SJCRH30 (cell line): ENCODE measurements at regions not wholly inside any gene's neighbourhood (a gene's known extent, or its start where the extent isn't known, plus 50 kb on each side); places are given as distances from the start of the nearest gene placed in this dataset.

Source experiments
- DNase-seq, 2 experiments: peaks; one replicate each; pipeline ENCODE4 v3.0.0-alpha.2; 2015 to 2020
- H3K27ac ChIP-seq: fragments of 250-450 bp; sonication (Bioruptor Pico); 2 replicates; pipeline ENCODE4 v1.5.1; 2020; ENCODE audit warnings: mild to moderate bottlenecking, moderate library complexity
- H3K27me3 ChIP-seq: fragments of 250-450 bp; sonication (Bioruptor Pico); 2 replicates; pipeline ENCODE4 v1.5.1; 2020; ENCODE audit warnings: mild to moderate bottlenecking, moderate library complexity
- H3K36me3 ChIP-seq: fragments of 250-450 bp; sonication (Bioruptor Pico); 2 replicates; pipeline ENCODE4 v1.5.1; 2020; ENCODE audit warnings: mild to moderate bottlenecking, moderate library complexity
- H3K4me1 ChIP-seq: fragments of 250-450 bp; sonication (Bioruptor Pico); 2 replicates; pipeline ENCODE4 v1.5.1; 2020; ENCODE audit warnings: mild to moderate bottlenecking, moderate library complexity
- H3K4me3 ChIP-seq: fragments of 250-450 bp; sonication (Bioruptor Pico); 2 replicates; pipeline ENCODE4 v1.5.1; 2020; ENCODE audit warnings: mild to moderate bottlenecking, moderate library complexity
- H3K9me3 ChIP-seq: fragments of 250-450 bp; sonication (Bioruptor Pico); replicated peaks from 2 replicates; pipeline ENCODE4 v1.5.1; 2020; ENCODE audit warnings: mild to moderate bottlenecking, moderate library complexity

DNA sequence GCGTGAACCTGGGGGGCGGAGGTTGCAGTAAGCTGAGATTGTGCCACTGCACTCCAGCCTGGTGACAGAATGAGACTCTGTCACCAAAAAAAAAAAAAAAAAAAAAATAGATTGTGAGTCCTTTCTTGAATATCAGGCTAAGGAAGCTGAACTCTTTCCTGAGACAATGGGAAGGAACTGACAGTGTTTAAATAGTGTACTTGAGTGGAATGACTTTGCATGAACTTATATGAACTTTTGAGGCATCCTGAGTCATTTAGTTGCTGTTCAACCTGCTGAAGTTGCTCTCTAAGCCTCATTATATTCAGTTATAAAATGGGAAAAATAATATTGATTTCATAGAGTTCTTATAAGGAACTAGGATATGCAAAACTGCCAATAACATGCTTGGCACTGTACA is 79.3 kb upstream of the LIMCH1 start:
- Histone ChIP-seq H3K4me1 (peaks cover 12% of the 10 kb centered on the region), H3K27me3 (no peaks in the 10 kb centered on the region), H3K36me3 (no peaks in the 10 kb centered on the region), H3K9me3 (no peaks in the 10 kb centered on the region), H3K27ac (no peak overlapping the region), H3K4me3 (no peak overlapping the region)
- DNase-seq: no peak

DNA sequence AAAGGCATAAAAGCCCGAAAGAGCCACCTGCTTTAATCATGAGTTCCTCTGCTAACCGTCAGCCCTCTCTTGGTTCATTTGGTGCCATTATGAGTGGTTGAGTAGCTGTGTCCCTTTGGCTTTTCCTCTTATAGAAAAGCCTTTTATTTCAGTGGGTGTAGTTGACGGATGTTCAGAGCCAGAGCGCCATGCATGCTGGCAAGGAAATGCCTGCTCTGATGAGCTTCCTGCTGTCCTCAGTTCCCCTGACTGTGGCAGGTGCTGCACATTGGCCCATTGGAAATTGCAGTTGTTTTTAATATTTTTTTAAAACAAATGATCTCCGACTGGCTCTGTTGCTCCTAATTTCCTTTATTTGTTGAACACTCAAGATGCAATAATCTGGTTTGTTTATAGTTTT is 77.3 kb upstream of the LIMCH1 start:
- DNase-seq: no peak

DNA sequence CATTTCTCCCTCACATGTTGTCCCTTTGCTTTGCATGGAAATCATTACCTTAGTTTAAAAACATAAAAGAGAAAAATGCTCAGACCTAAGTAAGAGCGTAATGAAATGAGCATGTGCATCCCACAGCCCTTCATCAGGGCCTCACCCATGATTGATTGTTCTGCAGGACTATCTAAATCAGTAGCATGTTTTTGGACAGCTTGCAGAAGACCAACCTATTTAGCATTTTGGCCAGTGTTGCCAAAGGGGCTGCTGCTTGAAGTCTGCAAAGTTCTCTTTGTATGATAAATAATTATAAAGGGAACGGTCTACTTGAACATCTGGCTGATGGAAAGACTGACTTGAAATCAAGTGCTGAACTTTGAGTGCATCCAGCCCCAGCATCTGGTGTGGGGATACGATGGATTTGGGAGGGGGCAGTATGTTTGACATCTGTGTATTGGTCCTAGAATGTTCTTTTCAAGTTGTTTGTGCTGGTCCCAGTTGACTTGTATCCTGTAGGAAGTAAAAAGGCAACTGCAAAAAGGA is 76.1 kb upstream of the LIMCH1 start:
- no peaks in the 10 kb centered on the region for H3K9me3 ChIP-seq
- no peak overlapping the region for H3K4me3 ChIP-seq
- DNase-seq: no peak
- no peak overlapping the region for H3K27ac ChIP-seq
- H3K36me3 ChIP-seq: no peaks in the 10 kb centered on the region
- H3K4me1 ChIP-seq: no peaks in the 10 kb centered on the region
- no peaks in the 10 kb centered on the region for H3K27me3 ChIP-seq

More for the DNA sequence above, 77.3 kb upstream of the LIMCH1 start:
- H3K4me1 ChIP-seq: no peaks in the 10 kb centered on the region
- H3K9me3 ChIP-seq: no peaks in the 10 kb centered on the region
- no peaks in the 10 kb centered on the region for H3K27me3 ChIP-seq
- H3K36me3 ChIP-seq: no peaks in the 10 kb centered on the region
- no peak overlapping the region for H3K4me3 ChIP-seq
- H3K27ac ChIP-seq: no peak overlapping the region

DNA sequence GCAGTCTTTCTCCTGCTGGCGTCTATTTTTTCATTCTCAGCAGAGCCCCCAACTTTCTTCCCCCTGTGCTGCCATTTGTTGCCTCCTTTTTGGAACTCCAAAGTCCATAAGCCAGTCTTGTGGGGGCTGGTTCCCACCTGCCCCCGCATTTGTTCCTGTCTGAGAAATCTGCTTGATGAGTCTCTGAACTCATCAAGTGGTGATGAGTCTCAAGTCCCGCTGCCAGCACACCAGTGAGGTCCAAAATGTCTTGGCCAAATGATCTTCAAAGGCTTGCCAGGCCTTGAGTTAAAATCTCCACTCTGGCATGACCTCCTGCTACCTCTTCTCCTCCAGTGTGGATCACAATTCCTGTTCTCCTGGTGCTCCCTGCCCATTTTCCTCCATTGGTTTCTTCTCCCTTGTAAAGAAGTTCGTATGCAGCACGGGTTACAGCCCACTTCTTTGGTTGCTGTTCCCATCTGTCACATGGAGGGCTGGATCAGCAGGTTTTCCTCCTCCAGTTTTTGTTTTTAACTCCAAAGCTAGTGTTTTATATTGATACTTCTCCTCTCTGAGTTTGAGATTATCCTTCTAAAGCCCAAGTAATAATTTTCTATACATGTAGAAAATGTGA is 72.7 kb upstream of the LIMCH1 start:
- DNase-seq: no peak
- no peak overlapping the region for H3K4me3 ChIP-seq
- no peaks in the 10 kb centered on the region for H3K27me3 ChIP-seq
- H3K4me1 ChIP-seq: no peaks in the 10 kb centered on the region
- H3K36me3 ChIP-seq: no peaks in the 10 kb centered on the region
- no peaks in the 10 kb centered on the region; the same call in 1 of the 2 replicates for H3K9me3 ChIP-seq
- no peak overlapping the region for H3K27ac ChIP-seq

DNA sequence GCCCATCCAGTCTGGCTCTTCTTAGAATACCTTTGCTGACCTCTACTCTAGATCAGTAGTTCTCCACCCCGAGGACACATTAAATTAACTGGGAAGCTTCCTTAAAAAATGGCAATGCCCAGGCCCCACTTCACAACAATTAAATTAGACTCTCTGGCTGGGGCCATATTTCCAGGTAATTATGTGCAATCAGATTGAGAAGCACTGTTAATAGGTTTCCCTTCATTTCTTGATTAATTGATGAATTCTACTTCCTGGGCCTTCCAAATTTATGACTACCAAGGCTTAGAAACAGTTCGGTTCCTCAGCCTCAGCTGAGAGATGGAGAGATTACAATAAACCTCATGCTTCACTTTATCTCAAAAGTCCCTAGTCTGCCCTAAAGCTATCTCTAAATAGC is 71.7 kb upstream of the LIMCH1 start:
- H3K27ac ChIP-seq: no peak overlapping the region

DNA sequence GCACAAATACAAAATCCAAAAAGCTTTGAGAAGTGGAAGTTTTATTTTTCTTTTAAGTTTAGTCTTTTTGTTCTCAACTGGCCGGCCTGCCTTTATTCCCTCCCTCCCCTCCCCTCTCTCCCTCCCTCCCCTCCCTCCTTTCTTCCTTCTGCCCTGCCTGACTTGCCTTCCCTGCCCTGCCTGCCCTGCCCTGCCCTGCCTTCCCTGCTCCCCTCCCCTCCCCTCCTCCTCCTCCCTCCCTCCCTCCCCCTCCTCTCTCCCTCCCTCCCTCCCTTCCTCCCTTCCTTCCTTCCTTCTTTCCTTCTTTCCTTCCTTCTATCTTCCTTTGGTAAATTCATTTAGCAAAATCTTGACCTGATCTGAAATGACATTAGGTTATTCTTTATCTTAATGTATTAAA is 69.8 kb upstream of the LIMCH1 start:
- H3K4me1 ChIP-seq: no peaks in the 10 kb centered on the region
- no peaks in the 10 kb centered on the region for H3K36me3 ChIP-seq
- no peaks in the 10 kb centered on the region for H3K27me3 ChIP-seq
- H3K4me3 ChIP-seq: no peak overlapping the region
- no peak for DNase-seq
- no peaks in the 10 kb centered on the region; the same call in 1 of the 2 replicates for H3K9me3 ChIP-seq
- H3K27ac ChIP-seq: no peak overlapping the region

More for the DNA sequence above, 71.7 kb upstream of the LIMCH1 start:
- Histone ChIP-seq H3K4me3 (no peak overlapping the region), H3K4me1 (no peaks in the 10 kb centered on the region), H3K27me3 (no peaks in the 10 kb centered on the region), H3K9me3 (no peaks in the 10 kb centered on the region; the same call in 1 of the 2 replicates), H3K36me3 (no peaks in the 10 kb centered on the region)
- no peak for DNase-seq

DNA sequence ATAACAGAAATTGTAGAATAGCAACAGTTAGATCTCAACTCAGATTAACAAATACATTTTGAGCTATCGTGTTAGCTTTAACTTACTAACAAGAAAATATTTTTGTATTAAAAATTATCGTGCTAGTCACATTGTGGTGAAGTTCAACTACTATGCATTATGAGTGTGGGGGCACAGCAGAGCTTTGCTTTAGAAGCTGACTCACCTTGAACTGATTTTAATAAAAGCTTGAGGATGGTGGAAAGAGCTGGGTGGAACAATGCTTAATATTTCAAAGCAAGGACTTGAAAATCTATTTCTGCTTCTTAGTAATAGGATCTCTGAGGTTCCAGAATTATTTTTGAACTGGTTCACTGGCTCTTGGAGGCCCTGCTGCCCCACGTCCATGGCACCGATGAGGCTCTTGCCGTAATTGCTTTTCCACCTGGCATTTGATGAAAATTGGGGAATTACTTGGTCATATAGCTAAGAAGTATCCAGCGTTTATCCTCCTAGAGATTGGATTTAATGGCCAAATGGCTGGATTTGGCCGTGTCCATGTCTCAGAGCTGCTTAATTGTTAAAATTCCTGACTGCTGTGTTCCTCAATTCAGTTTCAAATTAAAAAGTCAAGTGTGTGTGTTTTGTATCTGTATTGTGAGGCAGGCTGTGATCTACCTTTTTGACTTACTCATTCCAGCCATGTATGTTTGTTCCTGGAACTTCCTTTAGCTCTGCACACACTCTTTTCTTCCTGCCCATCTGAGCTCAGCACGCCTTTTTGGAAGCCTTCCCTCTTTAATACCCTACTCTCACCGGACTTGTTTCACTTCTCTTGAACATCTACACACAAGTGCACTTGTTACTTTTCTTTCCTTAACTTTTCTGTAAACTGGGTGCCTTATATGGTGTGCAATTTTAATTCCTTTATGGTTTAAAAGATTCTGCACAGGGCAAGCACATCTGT is 66.6 kb upstream of the LIMCH1 start:
- Histone ChIP-seq H3K4me3 (no peak overlapping the region), H3K27me3 (no peaks in the 10 kb centered on the region), H3K36me3 (no peaks in the 10 kb centered on the region), H3K27ac (no peak overlapping the region), H3K4me1 (peaks cover 14% of the 10 kb centered on the region), H3K9me3 (no peaks in the 10 kb centered on the region; the same call in 1 of the 2 replicates)
- DNase-seq: no peak

DNA sequence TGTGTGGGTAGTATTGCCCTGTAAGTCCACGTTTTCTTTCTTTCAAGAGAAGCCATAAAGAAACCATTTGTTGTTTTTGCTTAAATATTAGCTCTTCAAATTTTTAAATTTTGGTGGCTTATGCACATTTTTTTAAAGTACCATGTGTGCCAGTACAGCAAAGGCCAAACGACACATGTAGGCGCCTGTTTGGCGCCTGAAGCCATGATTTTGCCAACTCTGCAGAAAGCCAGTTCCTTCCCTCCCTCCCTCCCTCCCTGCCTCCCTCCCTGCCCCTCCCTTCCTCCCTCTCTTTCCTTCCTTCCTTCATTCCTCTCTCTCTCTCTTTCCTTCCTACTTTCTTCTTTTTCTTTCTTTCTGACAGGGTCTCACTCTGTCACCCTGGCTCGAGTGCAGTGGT is 65.9 kb upstream of the LIMCH1 start:
- no peak for DNase-seq
- no peak overlapping the region for H3K27ac ChIP-seq
- H3K27me3 ChIP-seq: no peaks in the 10 kb centered on the region
- no peaks in the 10 kb centered on the region; the same call in 1 of the 2 replicates for H3K9me3 ChIP-seq
- no peak overlapping the region for H3K4me3 ChIP-seq
- H3K4me1 ChIP-seq: peaks cover 20% of the 10 kb centered on the region
- H3K36me3 ChIP-seq: no peaks in the 10 kb centered on the region

DNA sequence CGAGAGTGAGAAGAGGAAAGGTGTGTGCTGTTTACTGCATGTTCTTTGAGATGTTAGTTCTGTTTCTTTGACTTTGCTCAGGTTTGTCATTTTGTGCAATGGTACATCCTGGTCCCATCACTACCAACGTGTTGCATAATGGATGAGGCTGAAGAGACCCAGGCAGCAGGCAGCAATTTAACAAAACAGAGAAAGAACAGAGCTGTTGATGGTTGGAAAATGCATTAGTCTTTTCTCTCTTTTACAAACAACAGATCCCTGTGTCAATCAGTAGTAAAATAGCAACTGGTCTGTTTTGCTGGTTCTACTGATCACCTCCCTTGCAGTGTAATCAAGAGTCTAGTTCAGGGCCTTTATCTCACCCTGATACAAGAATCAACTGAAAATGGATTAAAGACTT is 64.8 kb upstream of the LIMCH1 start:
- Histone ChIP-seq H3K27me3 (no peaks in the 10 kb centered on the region), H3K4me1 (peaks cover 30% of the 10 kb centered on the region), H3K4me3 (no peak overlapping the region), H3K9me3 (no peaks in the 10 kb centered on the region; the same call in 1 of the 2 replicates), H3K27ac (no peak overlapping the region), H3K36me3 (no peaks in the 10 kb centered on the region)
- DNase-seq: no peak

DNA sequence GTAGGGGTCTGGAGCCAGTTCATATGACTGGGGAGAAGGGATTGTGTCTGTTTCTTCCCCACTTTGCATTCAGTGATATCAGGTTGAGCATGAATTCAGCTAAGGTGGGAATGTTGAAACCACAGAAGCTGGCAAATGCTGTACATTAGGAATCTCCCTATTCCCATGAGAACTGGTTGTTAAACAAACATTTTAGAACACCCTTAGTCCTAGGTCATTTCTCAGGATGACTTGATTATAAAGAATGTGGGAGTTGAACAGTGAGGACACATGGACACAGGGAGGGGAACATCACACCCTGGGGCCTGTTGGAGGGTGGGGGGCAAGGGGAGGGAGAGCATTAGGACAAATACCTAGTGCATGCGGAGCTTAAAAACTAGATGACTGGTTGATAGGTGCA is 62.6 kb upstream of the LIMCH1 start:
- Histone ChIP-seq H3K9me3 (no peaks in the 10 kb centered on the region), H3K27me3 (no peaks in the 10 kb centered on the region), H3K36me3 (no peaks in the 10 kb centered on the region), H3K4me3 (no peak overlapping the region), H3K27ac (no peak overlapping the region), H3K4me1 (peaks cover 37% of the 10 kb centered on the region)
- peak; percentile 12 to 37 for DNase-seq

DNA sequence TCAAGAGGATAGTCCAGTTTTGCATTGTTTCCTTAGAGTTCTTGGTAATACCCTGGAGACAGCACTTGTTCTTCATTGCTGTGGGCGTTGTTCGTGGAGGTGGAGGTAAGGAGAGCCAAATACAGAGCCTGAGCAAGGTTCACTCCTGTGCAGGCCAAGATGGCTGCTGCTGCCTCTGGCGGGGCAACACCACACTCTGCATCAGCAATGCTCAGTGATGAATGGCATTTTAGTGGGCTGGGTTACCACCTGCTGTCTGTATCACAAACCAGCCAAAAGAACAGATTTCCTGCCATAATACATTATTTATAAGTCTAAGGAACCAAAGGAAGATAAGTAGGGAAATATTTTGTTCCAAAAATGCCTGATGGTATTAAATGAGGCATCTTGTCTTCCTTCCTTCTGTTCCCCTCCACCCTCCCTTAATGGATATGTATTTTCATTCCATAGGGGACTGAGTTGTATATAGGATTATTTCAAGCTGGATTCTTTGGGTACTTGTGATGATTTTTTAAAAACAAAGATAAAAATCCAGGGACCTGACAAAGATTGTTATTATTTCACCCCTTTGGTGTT is 61.6 kb upstream of the LIMCH1 start:
- Histone ChIP-seq H3K9me3 (no peaks in the 10 kb centered on the region), H3K4me3 (no peak overlapping the region), H3K27me3 (no peaks in the 10 kb centered on the region), H3K4me1 (peaks cover 37% of the 10 kb centered on the region), H3K36me3 (no peaks in the 10 kb centered on the region), H3K27ac (peak overlapping the region; percentile 68; the same call in 1 of the 2 replicates)
- DNase-seq: peak; percentile 19 to 36

DNA sequence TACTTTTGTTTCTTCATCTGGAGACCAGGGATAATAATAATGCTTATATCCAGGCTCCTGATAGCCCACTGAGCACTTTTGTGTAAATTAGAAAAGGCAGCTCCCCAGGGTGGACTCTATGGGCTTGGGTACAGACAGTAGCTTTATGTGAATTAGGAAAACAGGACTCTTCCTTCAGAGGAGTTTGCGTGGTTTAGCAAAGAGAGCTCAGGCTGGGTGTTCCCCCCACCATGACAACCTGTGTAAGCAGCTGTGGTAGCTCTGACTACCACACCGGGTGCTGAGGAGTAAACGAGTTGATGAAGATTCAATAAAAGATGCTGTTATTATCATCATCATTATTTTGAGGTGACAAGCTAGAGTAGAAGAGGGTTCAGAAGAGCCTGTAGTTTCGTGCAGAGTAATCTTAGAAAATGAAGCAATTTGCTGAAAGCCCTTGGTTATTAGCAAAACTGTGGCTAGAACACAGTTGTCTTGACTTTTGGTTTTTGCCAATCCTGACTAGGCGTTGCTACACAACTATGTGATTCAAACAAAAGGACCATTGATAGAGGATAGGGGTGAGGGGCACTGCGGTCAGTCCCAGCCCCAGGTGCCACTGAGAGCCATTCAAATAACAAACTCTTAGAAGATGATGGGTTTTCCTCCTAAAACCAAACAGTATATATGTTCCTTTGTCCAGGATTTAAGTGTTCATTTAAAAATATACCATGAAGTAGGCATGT is 60.6 kb upstream of the LIMCH1 start:
- Histone ChIP-seq H3K27me3 (no peaks in the 10 kb centered on the region), H3K4me1 (peaks cover 37% of the 10 kb centered on the region), H3K36me3 (no peaks in the 10 kb centered on the region), H3K27ac (peak overlapping the region; percentile 68), H3K4me3 (no peak overlapping the region), H3K9me3 (no peaks in the 10 kb centered on the region)
- peak; percentile 69 to 85 for DNase-seq

DNA sequence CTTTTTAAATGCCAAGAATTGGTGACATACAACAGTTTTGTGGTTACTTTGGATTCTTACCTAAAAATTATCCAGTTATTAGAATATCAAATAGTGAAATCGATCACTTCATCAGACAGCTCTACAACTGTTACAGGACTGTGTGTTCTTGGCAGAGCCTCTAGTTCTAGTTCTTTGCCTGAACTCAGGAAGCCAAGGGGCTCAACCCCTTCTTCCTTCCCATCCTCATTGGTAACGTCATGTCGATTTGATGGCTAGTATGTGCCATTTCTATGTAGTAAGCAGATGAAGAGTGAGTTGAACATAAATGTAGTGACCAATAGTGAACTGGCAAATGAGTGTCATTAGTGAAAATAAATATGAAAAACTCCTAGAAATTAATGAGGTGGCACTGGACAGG is 59.4 kb upstream of the LIMCH1 start:
- peak overlapping the region; percentile 68 for H3K27ac ChIP-seq

DNA sequence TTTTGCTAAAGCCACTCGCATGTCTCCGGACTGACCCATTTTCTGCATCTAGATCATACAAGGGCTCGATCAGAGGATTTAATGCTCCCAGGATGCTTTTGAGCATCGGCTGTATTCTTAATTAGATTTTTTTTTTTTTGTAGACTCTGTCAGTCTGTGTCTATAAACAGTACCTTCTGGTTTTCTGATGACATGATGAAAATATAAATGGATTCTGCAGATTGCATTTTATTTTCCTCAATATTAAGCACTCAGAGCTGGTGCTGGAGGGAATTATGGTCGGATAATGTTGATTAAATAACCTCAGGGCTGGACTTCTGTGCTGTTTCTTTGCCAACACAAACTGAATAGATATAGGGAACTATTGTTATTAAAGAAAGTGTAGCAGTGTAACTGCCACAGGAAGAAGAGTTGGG is 57.1 kb upstream of the LIMCH1 start:
- Histone ChIP-seq H3K4me1 (peaks cover 28% of the 10 kb centered on the region), H3K4me3 (no peak overlapping the region), H3K27me3 (no peaks in the 10 kb centered on the region), H3K9me3 (no peaks in the 10 kb centered on the region), H3K27ac (no peak overlapping the region), H3K36me3 (no peaks in the 10 kb centered on the region)
- DNase-seq: no peak

More for the DNA sequence above, 59.4 kb upstream of the LIMCH1 start:
- Histone ChIP-seq H3K4me1 (peaks cover 37% of the 10 kb centered on the region), H3K9me3 (no peaks in the 10 kb centered on the region), H3K4me3 (no peak overlapping the region), H3K36me3 (no peaks in the 10 kb centered on the region), H3K27me3 (no peaks in the 10 kb centered on the region)
- DNase-seq: no peak
